NOMO-1 (cell line): ENCODE measurements at regions not wholly inside any gene's neighbourhood (a gene's known extent, or its start where the extent isn't known, plus 50 kb on each side); places are given as distances from the start of the nearest gene placed in this dataset.
A peak's percentile ranks its signal among the peaks of the same experiment; 100 is the strongest.

ENCODE experiments used
- DNase-seq, 2 experiments: peaks; one replicate each; lab custom pipeline; 2025; ENCODE audit not compliant: unreplicated experiment in 2 of 2; lab: John Stamatoyannopoulos, UW

- no peak for DNase-seq
These were observed 51.0 kb upstream of the PCBP1 start for GRCh38 chr2:70036290-70036689.

- no peak for DNase-seq
These were observed 51.9 kb upstream of the PCBP1 start for GRCh38 chr2:70035344-70035844.

- DNase-seq: no peak
These were observed 56.4 kb upstream of the PCBP1 start for GRCh38 chr2:70030724-70031420.

- DNase-seq: peak; percentile 27 to 31
These were observed 57.4 kb upstream of the PCBP1 start for GRCh38 chr2:70029814-70030409.

GRCh38 chr2:70024284-70024683 lies 62.9 kb upstream of the ASPRV1 start:
- no peak for DNase-seq

GRCh38 chr2:70019096-70019495 lies 57.7 kb upstream of the ASPRV1 start:
- peak; percentile 41 to 60 for DNase-seq

- no peak for DNase-seq
These were observed 56.5 kb upstream of the ASPRV1 start for GRCh38 chr2:70017962-70018361.

- DNase-seq: no peak
These were observed 53.5 kb upstream of the ASPRV1 start for GRCh38 chr2:70014959-70015358.

- no peak for DNase-seq
These were observed 51.5 kb upstream of the ASPRV1 start for GRCh38 chr2:70012887-70013286.

GRCh38 chr2:70011786-70012185 lies 50.4 kb upstream of the ASPRV1 start:
- DNase-seq: no peak

GRCh38 chr2:70011335-70011734 lies 49.9 kb upstream of the ASPRV1 start:
- no peak for DNase-seq
